GM21717 (cell line): ENCODE measurements at regions not wholly inside any gene's neighbourhood (a gene's known extent, or its start where the extent isn't known, plus 50 kb on each side); places are given as distances from the start of the nearest gene placed in this dataset.

Experiments used
- ATAC-seq: cut with Tn5 transposase; IDR thresholded peaks from one replicate; pipeline ENCODE4 v1.9.1; 2021; ENCODE audit warnings: mild to moderate bottlenecking, moderate library complexity; ENCODE audit not compliant: unreplicated experiment

- ATAC-seq = no peak
Observed at GRCh38 chr6:105484238-105485161, 81.6 kb upstream of the PREP start.

GRCh38 chr6:105483492-105483891 lies 80.6 kb upstream of the PREP start:
- ATAC-seq = no peak

- ATAC-seq = no peak
Observed at GRCh38 chr6:105482921-105483320, 80.0 kb upstream of the PREP start.

GRCh38 chr6:105482227-105482844 lies 79.5 kb upstream of the PREP start:
- ATAC-seq = no peak

- ATAC-seq = no peak
Observed at GRCh38 chr6:105476978-105477377, 74.1 kb upstream of the PREP start.

- no peak for ATAC-seq
Observed at GRCh38 chr6:105474234-105474633, 71.4 kb upstream of the PREP start.

- ATAC-seq = no peak
Observed at GRCh38 chr6:105469946-105470345, 67.1 kb upstream of the PREP start.

- ATAC-seq = no peak
Observed at GRCh38 chr6:105468850-105469249, 66.0 kb upstream of the PREP start.

GRCh38 chr6:105460860-105461259 lies 58.0 kb upstream of the PREP start:
- no peak for ATAC-seq

GRCh38 chr6:105459864-105460263 lies 57.0 kb upstream of the PREP start:
- no peak for ATAC-seq

GRCh38 chr6:105459049-105459448 lies 56.2 kb upstream of the PREP start:
- peak; percentile 94 for ATAC-seq

- peak; percentile 50 for ATAC-seq
Observed at GRCh38 chr6:105458551-105458950, 55.7 kb upstream of the PREP start.

GRCh38 chr6:105458084-105458483 lies 55.2 kb upstream of the PREP start:
- ATAC-seq = no peak

GRCh38 chr6:105453968-105454367 lies 51.1 kb upstream of the PREP start:
- ATAC-seq = no peak

GRCh38 chr6:105452924-105453756 lies 50.3 kb upstream of the PREP start:
- ATAC-seq = no peak
